HFF-Myc (cell line): ENCODE measurements at regions not wholly inside any gene's neighbourhood (a gene's known extent, or its start where the extent isn't known, plus 50 kb on each side); places are given as distances from the start of the nearest gene placed in this dataset.
"Not testable (repeated sequence)": the region's sequence is repeated elsewhere in the genome, so short reads cannot be mapped to it uniquely, and the experiment has no call there.

Experiments used
- DNase-seq: peaks from one replicate; pipeline ENCODE4 v3.0.0-alpha.2; 2011; ENCODE audit warnings: low read depth; ENCODE audit errors: extremely low read depth
- H3K4me3 ChIP-seq: replicated peaks from 2 replicates; pipeline ENCODE4 v1.5.1; 2011; ENCODE audit warnings: low read depth, mild to moderate bottlenecking, control low read depth, low read length
- CTCF ChIP-seq: IDR thresholded peaks from 2 replicates; pipeline ENCODE4 v1.5.1; 2012; ENCODE audit warnings: mild to moderate bottlenecking, low read depth, low read length, control low read depth; ENCODE audit errors: missing control alignments

GRCh38 chr12:97982684-97983083 is 520.1 kb downstream of the RMST start:
- TF ChIP-seq CTCF, result no peak
- DNase-seq, result no peak
- H3K4me3 ChIP-seq, result no peak overlapping the region

GRCh38 chr12:97983796-97984195 is 521.2 kb downstream of the RMST start:
- no peak for DNase-seq
- no peak overlapping the region for H3K4me3 ChIP-seq
- TF ChIP-seq CTCF, result no peak

- no peak for DNase-seq
- no peak overlapping the region for H3K4me3 ChIP-seq
- no peak for TF ChIP-seq CTCF
Observed at GRCh38 chr12:97984436-97984835, 521.8 kb downstream of the RMST start.

- no peak for TF ChIP-seq CTCF
- no peak overlapping the region for H3K4me3 ChIP-seq
- no peak for DNase-seq
Observed at GRCh38 chr12:97984974-97985580, 522.5 kb downstream of the RMST start.

- TF ChIP-seq CTCF, result no peak
- no peak overlapping the region for H3K4me3 ChIP-seq
- DNase-seq, result no peak
Observed at GRCh38 chr12:97985834-97986233, 523.2 kb downstream of the RMST start.

- DNase-seq, result not testable (repeated sequence)
Observed at GRCh38 chr12:97988588-97988987, 526.0 kb downstream of the RMST start.

GRCh38 chr12:97989366-97989940 is 525.9 kb upstream of the TMPO start:
- no peak overlapping the region for H3K4me3 ChIP-seq
- TF ChIP-seq CTCF, result no peak
- no peak for DNase-seq

More at GRCh38 chr12:97988588-97988987, 526.0 kb downstream of the RMST start:
- not testable (repeated sequence) for H3K4me3 ChIP-seq
